ENCODE measurements at regions not wholly inside any gene's neighbourhood (a gene's known extent, or its start where the extent isn't known, plus 50 kb on each side); places are given as distances from the start of the nearest gene placed in this dataset.

GRCh38 chr20:60168963-60169362 lies 210.7 kb downstream of the CDH26 start:
- no peak for DNase-seq (ENCODE audit: extremely low spot score)
- no peak for TF ChIP-seq CTCF (IDR thresholded peaks at IDR 0.05; ENCODE audit: control extremely low read depth, extremely low read depth, low read depth, missing control alignments)
- POLR2A ChIA-PET: no interaction called here
- CTCF ChIA-PET: no interaction called here

- CTCF ChIA-PET: no interaction called here
- no peak for TF ChIP-seq CTCF (IDR thresholded peaks at IDR 0.05; ENCODE audit: control extremely low read depth, extremely low read depth, low read depth, missing control alignments)
- POLR2A ChIA-PET: no interaction called here
- DNase-seq (ENCODE audit: extremely low spot score): no peak
Measured at GRCh38 chr20:60170116-60170515, 211.9 kb downstream of the CDH26 start.

- DNase-seq (ENCODE audit: extremely low spot score): no peak
- ChIA-PET POLR2A (no interaction called here), CTCF (no interaction called here)
- TF ChIP-seq CTCF (IDR thresholded peaks at IDR 0.05; ENCODE audit: control extremely low read depth, extremely low read depth, low read depth, missing control alignments): no peak
Measured at GRCh38 chr20:60171313-60171712, 213.1 kb downstream of the CDH26 start.

GRCh38 chr20:60171738-60172137 lies 213.5 kb downstream of the CDH26 start:
- ChIA-PET POLR2A (no interaction called here), CTCF (no interaction called here)
- no peak for DNase-seq (ENCODE audit: extremely low spot score)
- no peak for TF ChIP-seq CTCF (IDR thresholded peaks at IDR 0.05; ENCODE audit: control extremely low read depth, extremely low read depth, low read depth, missing control alignments)

- POLR2A ChIA-PET: no interaction called here
- TF ChIP-seq CTCF (IDR thresholded peaks at IDR 0.05; ENCODE audit: control extremely low read depth, extremely low read depth, low read depth, missing control alignments): no peak
- no peak for DNase-seq (ENCODE audit: extremely low spot score)
- CTCF ChIA-PET: no interaction called here
Measured at GRCh38 chr20:60172346-60172984, 214.2 kb downstream of the CDH26 start.

- CTCF ChIA-PET: no interaction called here
- DNase-seq (ENCODE audit: extremely low spot score): no peak
Measured at GRCh38 chr20:60177080-60177479, 218.9 kb downstream of the CDH26 start.

More at GRCh38 chr20:60177080-60177479, 218.9 kb downstream of the CDH26 start:
- TF ChIP-seq CTCF (IDR thresholded peaks at IDR 0.05; ENCODE audit: control extremely low read depth, extremely low read depth, low read depth, missing control alignments): no peak
- POLR2A ChIA-PET: no interaction called here
